HG03354 (cell line): ENCODE measurements at regions not wholly inside any gene's neighbourhood (a gene's known extent, or its start where the extent isn't known, plus 50 kb on each side); places are given as distances from the start of the nearest gene placed in this dataset.

Experiments
- ATAC-seq: cut with Tn5 transposase; IDR thresholded peaks from one replicate; pipeline ENCODE4 v1.9.1; 2021; ENCODE audit warnings: mild to moderate bottlenecking; ENCODE audit not compliant: unreplicated experiment, poor library complexity, severe bottlenecking

GRCh38 chr17:73956595-73957465 lies 246.6 kb upstream of the RPL38 start:
- no peak for ATAC-seq

- ATAC-seq, result no peak
These were observed 245.9 kb upstream of the RPL38 start for GRCh38 chr17:73957564-73957963.

GRCh38 chr17:73958453-73958852 lies 245.0 kb upstream of the RPL38 start:
- no peak for ATAC-seq

- no peak for ATAC-seq
These were observed 243.0 kb upstream of the RPL38 start for GRCh38 chr17:73960469-73960868.

DNA sequence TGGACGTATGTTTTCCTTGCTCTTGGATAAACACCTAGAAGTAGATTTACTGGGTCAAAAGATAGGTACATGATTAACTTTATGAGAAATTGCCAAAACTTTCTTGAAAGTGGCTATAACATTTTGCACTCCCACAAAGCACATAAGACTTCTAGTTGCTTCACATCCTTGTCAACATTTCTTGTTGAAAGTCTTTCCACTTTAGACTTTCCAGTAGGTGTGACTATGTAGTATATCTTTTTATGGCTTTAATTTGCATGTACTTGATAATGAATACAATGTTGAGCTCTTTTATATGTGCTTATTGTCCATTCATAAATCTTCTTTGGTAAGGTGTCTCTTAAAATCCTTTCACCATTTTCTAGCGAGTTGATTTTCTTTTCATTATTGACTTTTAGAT lies 241.2 kb upstream of the RPL38 start:
- ATAC-seq, result no peak

DNA sequence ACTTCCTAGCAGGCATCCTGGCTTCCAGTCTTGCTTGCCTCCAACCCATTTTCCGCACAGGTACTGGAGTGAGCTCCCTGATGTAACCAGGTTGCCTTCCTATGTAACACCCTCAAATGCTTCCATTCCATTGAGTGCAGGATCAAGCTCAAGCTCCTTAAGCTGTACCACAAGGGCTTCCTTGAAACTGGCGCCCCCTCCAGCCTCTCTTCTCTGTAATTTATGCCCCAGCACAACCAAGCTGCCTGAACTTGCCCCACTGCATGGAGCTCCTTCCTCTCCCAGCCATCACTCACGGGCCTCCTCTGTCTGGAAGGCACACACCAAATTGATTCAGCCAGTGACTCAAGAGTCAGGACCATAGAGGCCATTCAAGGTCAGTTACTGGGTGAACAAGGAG lies 234.8 kb upstream of the RPL38 start:
- ATAC-seq, result no peak

- ATAC-seq, result no peak
These were observed 233.5 kb upstream of the RPL38 start for GRCh38 chr17:73969956-73970355.

- no peak for ATAC-seq
These were observed 232.4 kb upstream of the RPL38 start for GRCh38 chr17:73971127-73971526.

GRCh38 chr17:73972056-73972455 lies 231.4 kb upstream of the RPL38 start:
- no peak for ATAC-seq

DNA sequence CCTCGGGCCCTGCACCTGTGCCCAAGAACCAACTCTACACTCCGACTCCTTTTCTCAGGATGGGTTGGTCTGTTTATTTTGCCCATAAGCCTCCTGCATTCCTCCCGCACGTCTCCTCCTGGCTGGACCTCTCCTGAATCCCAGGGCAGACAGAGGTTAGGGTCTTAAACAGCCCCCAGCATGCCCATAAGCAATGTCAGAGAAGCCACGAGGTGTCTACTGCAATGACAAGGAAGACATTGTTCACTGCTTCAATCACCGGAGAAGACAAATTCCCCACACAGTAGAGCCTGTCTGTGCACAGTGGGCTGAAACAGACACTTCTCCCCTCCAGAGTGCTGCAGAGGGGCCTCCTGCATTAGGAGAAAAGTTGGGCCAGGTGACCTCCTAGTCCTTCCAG lies 230.6 kb upstream of the RPL38 start:
- ATAC-seq, result no peak

- ATAC-seq, result no peak
These were observed 229.7 kb upstream of the RPL38 start for GRCh38 chr17:73973586-73974409.

DNA sequence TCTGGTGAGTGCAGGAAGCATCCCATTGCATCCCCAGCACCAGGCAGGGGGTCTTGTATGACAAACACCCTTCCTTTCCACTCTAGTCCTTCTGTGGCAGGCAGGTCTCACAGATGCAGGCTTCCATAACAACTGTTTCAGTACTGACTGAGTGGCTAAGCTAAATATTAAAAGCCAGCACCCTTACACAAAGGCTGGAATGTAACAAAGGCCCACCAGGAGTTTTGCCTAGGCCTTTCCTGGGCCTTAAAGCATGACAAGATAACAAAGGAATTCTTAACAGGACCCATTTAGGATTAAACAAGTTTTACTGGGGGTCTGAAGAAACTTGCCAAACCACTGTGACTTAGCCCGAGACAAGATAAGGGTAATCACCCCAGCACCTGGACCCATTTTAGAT lies 228.9 kb upstream of the RPL38 start:
- ATAC-seq, result no peak

GRCh38 chr17:73976147-73976546 lies 227.3 kb upstream of the RPL38 start:
- ATAC-seq, result no peak

DNA sequence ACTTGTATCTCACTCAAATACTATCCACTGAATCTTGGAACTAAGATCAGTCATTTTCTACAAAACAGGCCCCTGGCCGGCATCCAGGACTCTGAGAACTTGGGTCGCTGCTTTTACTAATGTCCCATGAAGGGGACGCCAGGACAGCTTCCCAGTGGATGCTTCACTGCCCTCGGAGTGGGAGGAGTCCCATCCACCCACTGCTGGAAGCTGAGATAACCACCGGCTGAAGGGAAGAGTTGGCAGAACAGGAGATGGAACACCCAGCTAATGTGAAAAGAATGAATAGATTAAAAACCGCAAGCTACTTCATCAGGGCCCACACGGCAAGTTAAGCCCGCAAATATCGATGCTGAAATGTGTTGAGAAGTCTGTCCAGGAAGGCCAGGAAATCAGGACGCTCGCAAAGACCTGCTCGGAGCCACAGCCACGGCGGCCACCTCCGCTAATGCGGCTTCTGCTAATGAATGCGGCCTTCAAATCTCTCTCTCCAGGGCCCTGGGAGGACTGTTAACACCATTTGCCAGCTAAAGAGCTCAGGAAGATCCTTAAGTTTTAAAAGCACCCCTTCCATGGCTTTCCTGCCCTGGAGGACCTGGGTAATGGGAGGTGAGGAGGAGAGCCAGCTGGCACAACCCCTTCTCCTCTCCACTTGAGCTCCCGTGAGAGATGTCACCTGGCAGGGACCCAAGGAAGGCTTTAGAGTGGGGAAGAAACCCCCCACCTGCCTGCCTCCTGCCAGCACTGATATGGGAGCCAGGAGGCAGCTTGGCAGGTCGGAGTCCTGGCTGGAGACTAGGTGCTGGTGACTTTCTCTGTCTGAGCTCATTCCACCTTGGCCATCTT lies 226.6 kb upstream of the RPL38 start:
- ATAC-seq, result no peak

GRCh38 chr17:73980517-73980916 lies 223.0 kb upstream of the RPL38 start:
- no peak for ATAC-seq

DNA sequence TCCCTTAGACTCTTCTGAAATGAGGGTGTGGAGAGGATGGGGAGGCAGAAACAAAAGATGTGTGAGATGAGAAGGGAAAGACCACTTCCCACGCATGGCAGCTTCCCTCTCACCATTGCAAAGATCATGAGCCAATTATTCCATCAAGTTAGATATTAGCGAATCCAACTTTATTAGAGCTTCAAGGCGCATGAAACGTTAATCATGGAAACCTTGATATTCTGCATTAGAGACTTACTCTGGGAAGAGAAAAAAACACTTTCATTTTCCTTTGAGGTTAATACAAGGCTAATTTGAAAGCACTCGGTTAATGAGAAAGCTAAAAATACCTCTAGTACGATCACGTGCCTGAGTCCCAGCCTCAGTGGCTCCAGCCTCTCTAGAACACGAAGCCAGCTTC lies 220.6 kb upstream of the RPL38 start:
- ATAC-seq, result no peak

DNA sequence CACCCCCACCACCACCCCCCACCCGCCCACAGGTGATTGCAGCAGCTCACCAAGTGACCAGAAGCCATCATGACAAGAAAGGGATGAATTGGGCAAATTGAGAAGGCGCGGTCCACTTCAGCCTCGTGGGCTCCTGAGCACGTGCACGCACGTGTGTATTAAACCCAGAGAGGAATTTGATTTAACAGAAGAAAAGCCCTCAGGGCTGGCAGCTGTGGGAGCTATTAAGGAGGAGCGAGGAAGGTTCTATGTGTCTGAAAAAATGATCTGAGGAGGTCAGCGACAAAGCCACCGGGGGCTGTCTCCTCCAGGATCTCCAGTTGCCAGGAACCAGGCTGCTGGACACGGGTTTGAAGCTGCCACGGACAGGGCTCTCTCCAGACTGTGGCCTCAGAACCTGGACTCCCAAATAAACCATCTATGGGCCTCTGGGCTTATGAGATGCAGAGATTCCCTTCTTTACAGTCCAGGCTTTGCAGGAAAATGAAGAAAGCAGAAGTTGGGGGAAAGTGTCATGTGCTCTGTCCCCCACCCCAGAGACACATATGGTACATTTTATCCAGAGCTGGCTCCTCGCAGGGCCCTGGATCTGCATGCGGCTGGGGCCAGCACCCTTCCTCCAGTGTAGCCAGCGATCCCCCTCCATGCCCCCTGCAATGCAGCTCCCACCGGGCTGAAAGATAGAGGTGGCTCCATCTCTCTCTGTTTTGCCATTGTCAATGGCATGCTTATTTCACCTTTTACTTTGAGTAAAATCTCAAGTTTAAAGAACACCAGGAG lies 219.7 kb upstream of the RPL38 start:
- ATAC-seq, result no peak

DNA sequence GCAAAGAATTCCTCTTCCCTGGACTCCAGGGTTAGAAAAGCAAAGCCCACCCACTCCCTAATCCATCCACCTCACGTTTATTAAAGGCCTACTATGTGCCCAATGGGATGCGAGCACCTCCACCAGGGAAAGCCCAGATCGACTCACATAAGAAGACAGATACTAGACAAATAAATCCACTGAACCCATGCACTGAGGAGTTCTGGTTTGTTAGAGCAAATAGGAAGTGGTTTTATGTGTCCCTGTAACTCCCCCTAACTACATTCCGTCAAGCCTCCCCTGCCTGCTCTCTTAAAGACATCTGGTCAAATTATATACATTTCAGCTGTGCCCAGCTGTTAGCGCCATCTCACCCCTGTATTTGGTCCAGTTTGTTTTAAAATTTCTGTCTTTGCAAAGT lies 218.5 kb upstream of the RPL38 start:
- no peak for ATAC-seq

DNA sequence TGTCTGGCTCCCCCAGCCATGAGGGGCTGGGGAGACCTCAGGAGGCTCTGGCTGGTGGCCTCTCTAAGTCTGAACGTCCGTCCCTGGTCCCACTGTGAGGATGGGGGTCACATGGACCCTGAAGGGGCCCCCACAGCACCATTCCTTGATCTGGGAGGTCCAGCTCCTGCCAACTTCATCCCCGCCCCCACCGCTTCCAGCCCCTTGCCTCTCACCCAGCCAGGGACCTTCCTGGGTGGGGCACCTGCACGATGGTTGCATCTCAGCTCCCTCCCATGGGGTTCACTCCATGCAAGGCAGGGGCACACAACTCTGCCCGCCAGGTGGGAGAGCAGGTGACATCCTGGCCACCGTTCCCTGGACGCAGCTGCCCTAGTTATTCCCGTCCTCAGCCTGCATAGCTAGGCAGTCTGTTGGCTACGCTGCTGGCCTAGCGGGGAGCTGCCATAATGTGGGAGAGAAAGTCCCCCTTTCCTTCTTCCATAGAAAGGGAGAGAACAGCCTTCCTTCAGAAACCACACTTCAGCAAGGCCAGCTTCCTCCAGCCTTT lies 217.9 kb upstream of the RPL38 start:
- no peak for ATAC-seq
